ENCODE measurements at regions not wholly inside any gene's neighbourhood (a gene's known extent, or its start where the extent isn't known, plus 50 kb on each side); places are given as distances from the start of the nearest gene placed in this dataset.

- Histone ChIP-seq H3K9ac (ENCODE audit: low read length) (no peak overlapping the region), H3K4me3 (ENCODE audit: insufficient read depth, low read depth, low read length) (no peak overlapping the region), H2AFZ (ENCODE audit: low read depth, low read length) (no peak overlapping the region), H3K27me3 (ENCODE audit: insufficient read depth, low read length) (no peaks in the 10 kb centered on the region), H3K4me2 (ENCODE audit: low read length) (no peak overlapping the region), H3K79me2 (ENCODE audit: insufficient read depth, low read length) (no peaks in the 10 kb centered on the region), H3K4me1 (ENCODE audit: insufficient read depth, low read length) (no peaks in the 10 kb centered on the region), H3K9me3 (ENCODE audit: insufficient read depth, low read depth, low read length) (no peaks in the 10 kb centered on the region), H4K20me1 (ENCODE audit: insufficient read depth, low read length) (no peaks in the 10 kb centered on the region), H3K27ac (ENCODE audit: low read depth, low read length) (no peak overlapping the region), H3K36me3 (ENCODE audit: insufficient read depth, low read length) (no peaks in the 10 kb centered on the region)
- Mint-ChIP-seq H3K27ac (ENCODE audit: unreplicated experiment) (no peak overlapping the region), H3K4me1 (ENCODE audit: low read depth, unreplicated experiment) (no peaks in the 10 kb centered on the region), H3K9me3 (ENCODE audit: unreplicated experiment) (peaks cover 4% of the 10 kb centered on the region), H3K4me3 (ENCODE audit: unreplicated experiment) (no peak overlapping the region), H3K36me3 (ENCODE audit: low read depth, unreplicated experiment) (no peaks in the 10 kb centered on the region), H3K27me3 (ENCODE audit: low read depth, unreplicated experiment) (peaks cover 7% of the 10 kb centered on the region)
- FAIRE-seq = no peak
- no peak for DNase-seq (ENCODE audit: low read depth)
- no peak for TF ChIP-seq EZH2 (IDR thresholded peaks at IDR 0.05; ENCODE audit: insufficient read depth, low read length)
Observed at GRCh38 chr2:65794994-65795393, 362.6 kb upstream of the SPRED2 start.

GRCh38 chr2:65791404-65791975 is 359.1 kb upstream of the SPRED2 start:
- Histone ChIP-seq H2AFZ (ENCODE audit: low read depth, low read length) (no peak overlapping the region), H3K27ac (ENCODE audit: low read depth, low read length) (no peak overlapping the region), H3K4me3 (ENCODE audit: insufficient read depth, low read depth, low read length) (no peak overlapping the region), H3K9me3 (ENCODE audit: insufficient read depth, low read depth, low read length) (no peaks in the 10 kb centered on the region), H4K20me1 (ENCODE audit: insufficient read depth, low read length) (no peaks in the 10 kb centered on the region), H3K27me3 (ENCODE audit: insufficient read depth, low read length) (no peaks in the 10 kb centered on the region), H3K36me3 (ENCODE audit: insufficient read depth, low read length) (no peaks in the 10 kb centered on the region), H3K4me2 (ENCODE audit: low read length) (no peak overlapping the region), H3K79me2 (ENCODE audit: insufficient read depth, low read length) (no peaks in the 10 kb centered on the region), H3K4me1 (ENCODE audit: insufficient read depth, low read length) (no peaks in the 10 kb centered on the region), H3K9ac (ENCODE audit: low read length) (no peak overlapping the region)
- FAIRE-seq (no peak), DNase-seq (ENCODE audit: low read depth) (no peak)
- peaks cover 12% of the 10 kb centered on the region for H3K27me3 Mint-ChIP-seq (ENCODE audit: low read depth, unreplicated experiment)
- H3K36me3 Mint-ChIP-seq (ENCODE audit: low read depth, unreplicated experiment) = no peaks in the 10 kb centered on the region
- no peak overlapping the region for H3K4me3 Mint-ChIP-seq (ENCODE audit: unreplicated experiment)
- peaks cover 4% of the 10 kb centered on the region for H3K9me3 Mint-ChIP-seq (ENCODE audit: unreplicated experiment)
- TF ChIP-seq CTCF (IDR thresholded peaks at IDR 0.05; ENCODE audit: insufficient read depth, low read depth, low read length) = no peak
- no peak for TF ChIP-seq EZH2 (IDR thresholded peaks at IDR 0.05; ENCODE audit: insufficient read depth, low read length)
- H3K27ac Mint-ChIP-seq (ENCODE audit: unreplicated experiment) = no peak overlapping the region
- H3K4me1 Mint-ChIP-seq (ENCODE audit: low read depth, unreplicated experiment) = no peaks in the 10 kb centered on the region

DNA sequence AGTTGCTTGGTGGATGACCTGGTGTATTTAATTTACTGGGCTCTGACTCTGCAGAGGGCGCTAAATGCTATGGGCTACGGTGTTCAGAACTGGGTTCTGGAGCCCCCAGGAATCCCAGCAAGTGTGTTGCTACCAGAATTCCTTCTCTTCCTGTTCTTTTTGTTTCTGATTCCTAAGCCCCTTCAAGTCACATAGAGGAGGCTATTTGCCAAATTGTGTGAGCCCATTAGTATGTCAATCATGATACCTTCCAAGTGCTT is 358.2 kb upstream of the SPRED2 start:
- no peak overlapping the region for H3K27ac ChIP-seq (ENCODE audit: low read depth, low read length)
- DNase-seq (ENCODE audit: low read depth) = no peak
- H3K27me3 ChIP-seq (ENCODE audit: insufficient read depth, low read length) = no peaks in the 10 kb centered on the region
- no peaks in the 10 kb centered on the region for H3K36me3 Mint-ChIP-seq (ENCODE audit: low read depth, unreplicated experiment)
- H3K36me3 ChIP-seq (ENCODE audit: insufficient read depth, low read length) = no peaks in the 10 kb centered on the region
- H3K9ac ChIP-seq (ENCODE audit: low read length) = no peak overlapping the region
- H3K4me3 Mint-ChIP-seq (ENCODE audit: unreplicated experiment) = no peak overlapping the region
- no peak for FAIRE-seq
- TF ChIP-seq EZH2 (IDR thresholded peaks at IDR 0.05; ENCODE audit: insufficient read depth, low read length) (no peak), CTCF (IDR thresholded peaks at IDR 0.05; ENCODE audit: insufficient read depth, low read depth, low read length) (no peak)
- peaks cover 12% of the 10 kb centered on the region for H3K27me3 Mint-ChIP-seq (ENCODE audit: low read depth, unreplicated experiment)
- no peaks in the 10 kb centered on the region for H3K4me1 ChIP-seq (ENCODE audit: insufficient read depth, low read length)
- no peaks in the 10 kb centered on the region for H3K4me1 Mint-ChIP-seq (ENCODE audit: low read depth, unreplicated experiment)
- no peaks in the 10 kb centered on the region for H3K9me3 ChIP-seq (ENCODE audit: insufficient read depth, low read depth, low read length)
- no peak overlapping the region for H3K27ac Mint-ChIP-seq (ENCODE audit: unreplicated experiment)
- H3K9me3 Mint-ChIP-seq (ENCODE audit: unreplicated experiment) = peaks cover 4% of the 10 kb centered on the region
- H2AFZ ChIP-seq (ENCODE audit: low read depth, low read length) = no peak overlapping the region
- no peak overlapping the region for H3K4me2 ChIP-seq (ENCODE audit: low read length)
- no peak overlapping the region for H3K4me3 ChIP-seq (ENCODE audit: insufficient read depth, low read depth, low read length)
- H3K79me2 ChIP-seq (ENCODE audit: insufficient read depth, low read length) = no peaks in the 10 kb centered on the region
- H4K20me1 ChIP-seq (ENCODE audit: insufficient read depth, low read length) = no peaks in the 10 kb centered on the region
